GM23338 (cell line): ENCODE measurements at regions not wholly inside any gene's neighbourhood (a gene's known extent, or its start where the extent isn't known, plus 50 kb on each side); places are given as distances from the start of the nearest gene placed in this dataset.

ENCODE experiments used
- ATAC-seq: fragments of 200-7000 bp; cut with Tn5 transposase; 3 replicates; pipeline ENCODE4 v1.9.1; 2020
- DNase-seq: peaks from one replicate; pipeline ENCODE4 v3.0.0-alpha.2; 2015; ENCODE audit warnings: low spot score
- H2AFZ ChIP-seq: fragments of 200-600 bp; sonication (generic); 2 replicates; pipeline ENCODE4 v1.8.0; 2016; ENCODE audit warnings: antibody characterized with exemption, mild to moderate bottlenecking, moderate library complexity
- H3F3A ChIP-seq: fragments of 200-600 bp; sonication (generic); replicated peaks from 2 replicates; pipeline ENCODE4 v1.8.0; 2017; ENCODE audit warnings: antibody characterized with exemption, mixed run types, low read depth
- H3K27ac ChIP-seq: fragments of 200-600 bp; sonication (generic); 2 replicates; pipeline ENCODE4 v1.6.1; 2016; ENCODE audit warnings: low read depth
- H3K27me3 ChIP-seq: fragments of 200-600 bp; sonication (generic); 2 replicates; pipeline ENCODE4 v1.8.0; 2016; ENCODE audit warnings: mild to moderate bottlenecking, mixed run types, moderate library complexity; ENCODE audit not compliant: insufficient read depth
- H3K36me3 ChIP-seq: fragments of 200-600 bp; sonication (generic); 2 replicates; pipeline ENCODE4 v1.8.0; 2016; ENCODE audit warnings: mild to moderate bottlenecking; ENCODE audit not compliant: insufficient read depth
- H3K4me1 ChIP-seq: fragments of 200-600 bp; sonication (generic); 2 replicates; pipeline ENCODE4 v1.8.0; 2016; ENCODE audit warnings: mild to moderate bottlenecking, moderate library complexity; ENCODE audit not compliant: insufficient read depth
- H3K4me2 ChIP-seq: fragments of 200-600 bp; sonication (generic); 2 replicates; pipeline ENCODE4 v1.7.1; 2017; ENCODE audit warnings: mixed run types
- H3K4me3 ChIP-seq: fragments of 200-600 bp; sonication (generic); 2 replicates; pipeline ENCODE4 v1.6.1; 2016; ENCODE audit warnings: mixed run types
- H3K79me2 ChIP-seq: fragments of 200-600 bp; sonication (generic); replicated peaks from 2 replicates; pipeline ENCODE4 v1.8.0; 2017; ENCODE audit warnings: mild to moderate bottlenecking; ENCODE audit not compliant: insufficient read depth
- H3K9me2 ChIP-seq: fragments of 200-600 bp; sonication (generic); 2 replicates; pipeline ENCODE4 v1.8.0; 2017; ENCODE audit not compliant: insufficient read depth
- H4K20me1 ChIP-seq: fragments of 200-600 bp; sonication (generic); replicated peaks from 2 replicates; pipeline ENCODE4 v1.8.0; 2017; ENCODE audit warnings: mild to moderate bottlenecking; ENCODE audit not compliant: insufficient read depth
- H3K27ac Mint-ChIP-seq: 2 replicates; pipeline ENCODE4 v1.8.0; 2020; ENCODE audit warnings: inconsistent platforms, mild to moderate bottlenecking, moderate library complexity, mixed read lengths
- H3K27me3 Mint-ChIP-seq: 3 replicates; pipeline ENCODE4 v1.8.0; 2022; ENCODE audit warnings: low read depth, mild to moderate bottlenecking, moderate library complexity, mixed read lengths, inconsistent platforms; ENCODE audit not compliant: insufficient read depth, poor library complexity
- H3K36me3 Mint-ChIP-seq: 3 replicates; pipeline ENCODE4 v1.8.0; 2021; ENCODE audit warnings: low read depth, mild to moderate bottlenecking, inconsistent platforms, moderate library complexity, mixed read lengths
- H3K4me1 Mint-ChIP-seq: 3 replicates; pipeline ENCODE4 v1.8.0; 2020; ENCODE audit warnings: mild to moderate bottlenecking, inconsistent platforms, mixed read lengths
- H3K4me3 Mint-ChIP-seq: 3 replicates; pipeline ENCODE4 v1.8.0; 2021; ENCODE audit warnings: moderate library complexity, mild to moderate bottlenecking, inconsistent platforms, mixed read lengths
- H3K9me3 Mint-ChIP-seq: 3 replicates; pipeline ENCODE4 v1.8.0; 2020; ENCODE audit warnings: moderate library complexity, mild to moderate bottlenecking, inconsistent platforms, mixed read lengths
- CREB1 ChIP-seq: fragments of 250-450 bp; sonication (Bioruptor Pico); IDR thresholded peaks from 2 replicates; pipeline ENCODE4 v1.5.0; 2020; ENCODE audit warnings: low read depth, mild to moderate bottlenecking, moderate library complexity
- CTCF ChIP-seq, 2 experiments: fragments of 200-600 bp in 1 of 2; sonication (generic) in 1 of 2; conservative IDR thresholded peaks; 2 replicates each; pipeline versions ENCODE4 v1.5.1 to v1.6.1; 2016 to 2017; ENCODE audit warnings: antibody characterized with exemption in 2 of 2, low read depth in 2 of 2, mild to moderate bottlenecking in 2 of 2, moderate library complexity in 1 of 2
- EZH2 ChIP-seq: fragments of 200-600 bp; sonication (generic); IDR thresholded peaks from one replicate; pipeline ENCODE4 v1.8.0; 2017; ENCODE audit warnings: antibody characterized with exemption, mild to moderate bottlenecking, low read depth; ENCODE audit not compliant: unreplicated experiment
- EZH2phosphoT487 ChIP-seq: fragments of 200-600 bp; sonication (generic); IDR thresholded peaks from one replicate; pipeline ENCODE4 v1.8.1; 2018; ENCODE audit warnings: antibody characterized with exemption; ENCODE audit not compliant: unreplicated experiment
- JUNB ChIP-seq: IDR thresholded peaks from one replicate; pipeline ENCODE4 v1.6.1; 2016; ENCODE audit warnings: antibody characterized with exemption; ENCODE audit not compliant: unreplicated experiment
- NANOG ChIP-seq: IDR thresholded peaks from 2 replicates; pipeline ENCODE4 v1.6.1; 2016; ENCODE audit warnings: antibody characterized with exemption, borderline replicate concordance
- POLR2AphosphoS5 ChIP-seq: IDR thresholded peaks from 2 replicates; pipeline ENCODE4 v1.6.1; 2016; ENCODE audit warnings: antibody characterized with exemption, low read depth
- STAT1 ChIP-seq: IDR thresholded peaks from one replicate; pipeline ENCODE4 v1.6.1; 2016; ENCODE audit warnings: antibody characterized with exemption; ENCODE audit not compliant: unreplicated experiment
- ZNF114 ChIP-seq: fragments of 250-450 bp; sonication (Bioruptor Pico); IDR thresholded peaks from 2 replicates; pipeline ENCODE4 v1.5.0; 2020; ENCODE audit warnings: mild to moderate bottlenecking, moderate library complexity
- ZNF331 ChIP-seq: fragments of 250-450 bp; sonication (Bioruptor Pico); IDR thresholded peaks from 2 replicates; pipeline ENCODE4 v1.5.0; 2020; ENCODE audit warnings: low read depth, mild to moderate bottlenecking, moderate library complexity
- TF ChIP-seq, protein P1 (sequence below): fragments of 250-450 bp; sonication (Bioruptor Pico); IDR thresholded peaks from 2 replicates; pipeline ENCODE4 v1.5.0; 2020; ENCODE audit warnings: mild to moderate bottlenecking, moderate library complexity
- TF ChIP-seq, protein P2 (sequence below): IDR thresholded peaks from 2 replicates; pipeline ENCODE4 v1.6.1; 2016; ENCODE audit warnings: antibody characterized with exemption

DNA sequence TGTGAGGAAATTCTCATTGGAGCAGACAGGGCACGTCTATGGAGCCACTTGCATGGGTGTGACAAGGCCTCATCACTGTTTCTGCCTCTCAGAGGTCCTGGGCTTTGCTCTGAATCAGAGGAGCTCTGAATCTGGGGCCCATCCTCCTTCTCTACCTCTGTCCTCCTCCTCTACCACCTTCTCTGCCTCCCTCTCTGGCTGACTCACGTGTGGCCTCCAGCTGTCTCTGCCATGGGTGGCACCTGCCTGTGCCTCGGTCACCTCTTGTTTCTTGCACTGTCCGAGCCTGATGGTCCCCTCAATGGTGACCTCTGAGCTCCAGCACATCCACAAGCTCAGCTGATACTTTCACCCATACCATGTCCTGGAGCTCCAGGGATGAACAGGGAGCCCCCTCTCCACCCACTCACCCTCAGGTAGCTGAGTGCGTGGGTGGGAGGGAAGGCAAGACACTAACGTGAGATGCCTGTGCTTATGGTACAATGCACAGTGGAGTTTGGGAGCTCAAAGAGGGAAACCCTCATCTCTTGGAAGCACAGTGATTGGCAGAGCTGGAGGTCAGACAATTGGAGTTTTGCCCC is 116.4 kb upstream of the CRHR1 start (continued):
- TF ChIP-seq STAT1 (no peak), POLR2AphosphoS5 (no peak), CREB1 (CRISPR knock-in tag) (no peak), NANOG (no peak)

DNA sequence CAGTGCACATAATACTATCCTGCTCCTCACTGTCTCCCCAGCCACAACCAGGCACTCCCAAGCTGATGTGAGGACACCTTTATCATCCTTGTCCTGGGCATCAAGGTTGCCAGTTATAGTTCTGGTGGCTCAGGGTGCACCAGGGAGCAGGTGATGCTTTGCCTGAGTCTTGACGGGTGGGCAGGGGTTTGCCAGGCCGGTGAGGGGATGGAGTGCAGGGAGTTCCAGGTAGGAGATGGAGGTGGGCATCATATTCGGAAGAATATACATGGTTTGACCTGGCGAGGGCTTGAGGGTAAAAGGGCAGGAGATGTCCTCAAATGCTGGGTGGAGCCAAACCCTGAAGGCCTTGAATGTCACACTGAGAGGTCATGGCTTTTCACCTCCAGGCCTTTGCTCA is 115.8 kb upstream of the CRHR1 start:
- no peak overlapping the region for H2AFZ ChIP-seq
- Mint-ChIP-seq H3K27ac (no peak overlapping the region), H3K4me3 (no peak overlapping the region), H3K36me3 (no peaks in the 10 kb centered on the region), H3K4me1 (no peaks in the 10 kb centered on the region), H3K27me3 (peaks cover 4% of the 10 kb centered on the region), H3K9me3 (no peaks in the 10 kb centered on the region)
- ATAC-seq (no peak), DNase-seq (no peak)
- H3K27me3 ChIP-seq = no peaks in the 10 kb centered on the region
- TF ChIP-seq EZH2 (no peak), CTCF (conservative IDR thresholded peaks at IDR 0.05; ENCODE audit: low read depth in 2 of 2) (no peak)
- no peaks in the 10 kb centered on the region for H3K79me2 ChIP-seq
- no peak overlapping the region for H3K27ac ChIP-seq
- no peak overlapping the region for H3K4me2 ChIP-seq
- no peaks in the 10 kb centered on the region for H3K9me2 ChIP-seq
- H3K4me1 ChIP-seq = no peaks in the 10 kb centered on the region
- no peaks in the 10 kb centered on the region for H3F3A ChIP-seq
- no peaks in the 10 kb centered on the region for H4K20me1 ChIP-seq
- no peaks in the 10 kb centered on the region for H3K36me3 ChIP-seq
- no peak overlapping the region for H3K4me3 ChIP-seq

- Histone ChIP-seq H3K4me1 (no peaks in the 10 kb centered on the region), H3K4me2 (no peak overlapping the region), H3K9me2 (no peaks in the 10 kb centered on the region), H4K20me1 (no peaks in the 10 kb centered on the region), H3F3A (no peaks in the 10 kb centered on the region), H2AFZ (no peak overlapping the region), H3K36me3 (no peaks in the 10 kb centered on the region), H3K27ac (no peak overlapping the region), H3K4me3 (no peak overlapping the region), H3K79me2 (no peaks in the 10 kb centered on the region), H3K27me3 (no peaks in the 10 kb centered on the region)
- no peaks in the 10 kb centered on the region for H3K4me1 Mint-ChIP-seq
- H3K27ac Mint-ChIP-seq = no peak overlapping the region
- H3K9me3 Mint-ChIP-seq = no peaks in the 10 kb centered on the region
- peak; percentile 25 for DNase-seq
- H3K4me3 Mint-ChIP-seq = no peak overlapping the region
- ATAC-seq = peak; percentile 29; the same call in 1 of the 3 replicates
- H3K27me3 Mint-ChIP-seq = no peaks in the 10 kb centered on the region
- H3K36me3 Mint-ChIP-seq = no peaks in the 10 kb centered on the region
- TF ChIP-seq STAT1 (no peak), EZH2 (no peak), POLR2AphosphoS5 (no peak), NANOG (no peak), ZNF114 (CRISPR knock-in tag) (no peak), CREB1 (CRISPR knock-in tag) (no peak), ZNF331 (no peak), JUNB (no peak), EZH2phosphoT487 (no peak)
- TF ChIP-seq, protein P1, sequence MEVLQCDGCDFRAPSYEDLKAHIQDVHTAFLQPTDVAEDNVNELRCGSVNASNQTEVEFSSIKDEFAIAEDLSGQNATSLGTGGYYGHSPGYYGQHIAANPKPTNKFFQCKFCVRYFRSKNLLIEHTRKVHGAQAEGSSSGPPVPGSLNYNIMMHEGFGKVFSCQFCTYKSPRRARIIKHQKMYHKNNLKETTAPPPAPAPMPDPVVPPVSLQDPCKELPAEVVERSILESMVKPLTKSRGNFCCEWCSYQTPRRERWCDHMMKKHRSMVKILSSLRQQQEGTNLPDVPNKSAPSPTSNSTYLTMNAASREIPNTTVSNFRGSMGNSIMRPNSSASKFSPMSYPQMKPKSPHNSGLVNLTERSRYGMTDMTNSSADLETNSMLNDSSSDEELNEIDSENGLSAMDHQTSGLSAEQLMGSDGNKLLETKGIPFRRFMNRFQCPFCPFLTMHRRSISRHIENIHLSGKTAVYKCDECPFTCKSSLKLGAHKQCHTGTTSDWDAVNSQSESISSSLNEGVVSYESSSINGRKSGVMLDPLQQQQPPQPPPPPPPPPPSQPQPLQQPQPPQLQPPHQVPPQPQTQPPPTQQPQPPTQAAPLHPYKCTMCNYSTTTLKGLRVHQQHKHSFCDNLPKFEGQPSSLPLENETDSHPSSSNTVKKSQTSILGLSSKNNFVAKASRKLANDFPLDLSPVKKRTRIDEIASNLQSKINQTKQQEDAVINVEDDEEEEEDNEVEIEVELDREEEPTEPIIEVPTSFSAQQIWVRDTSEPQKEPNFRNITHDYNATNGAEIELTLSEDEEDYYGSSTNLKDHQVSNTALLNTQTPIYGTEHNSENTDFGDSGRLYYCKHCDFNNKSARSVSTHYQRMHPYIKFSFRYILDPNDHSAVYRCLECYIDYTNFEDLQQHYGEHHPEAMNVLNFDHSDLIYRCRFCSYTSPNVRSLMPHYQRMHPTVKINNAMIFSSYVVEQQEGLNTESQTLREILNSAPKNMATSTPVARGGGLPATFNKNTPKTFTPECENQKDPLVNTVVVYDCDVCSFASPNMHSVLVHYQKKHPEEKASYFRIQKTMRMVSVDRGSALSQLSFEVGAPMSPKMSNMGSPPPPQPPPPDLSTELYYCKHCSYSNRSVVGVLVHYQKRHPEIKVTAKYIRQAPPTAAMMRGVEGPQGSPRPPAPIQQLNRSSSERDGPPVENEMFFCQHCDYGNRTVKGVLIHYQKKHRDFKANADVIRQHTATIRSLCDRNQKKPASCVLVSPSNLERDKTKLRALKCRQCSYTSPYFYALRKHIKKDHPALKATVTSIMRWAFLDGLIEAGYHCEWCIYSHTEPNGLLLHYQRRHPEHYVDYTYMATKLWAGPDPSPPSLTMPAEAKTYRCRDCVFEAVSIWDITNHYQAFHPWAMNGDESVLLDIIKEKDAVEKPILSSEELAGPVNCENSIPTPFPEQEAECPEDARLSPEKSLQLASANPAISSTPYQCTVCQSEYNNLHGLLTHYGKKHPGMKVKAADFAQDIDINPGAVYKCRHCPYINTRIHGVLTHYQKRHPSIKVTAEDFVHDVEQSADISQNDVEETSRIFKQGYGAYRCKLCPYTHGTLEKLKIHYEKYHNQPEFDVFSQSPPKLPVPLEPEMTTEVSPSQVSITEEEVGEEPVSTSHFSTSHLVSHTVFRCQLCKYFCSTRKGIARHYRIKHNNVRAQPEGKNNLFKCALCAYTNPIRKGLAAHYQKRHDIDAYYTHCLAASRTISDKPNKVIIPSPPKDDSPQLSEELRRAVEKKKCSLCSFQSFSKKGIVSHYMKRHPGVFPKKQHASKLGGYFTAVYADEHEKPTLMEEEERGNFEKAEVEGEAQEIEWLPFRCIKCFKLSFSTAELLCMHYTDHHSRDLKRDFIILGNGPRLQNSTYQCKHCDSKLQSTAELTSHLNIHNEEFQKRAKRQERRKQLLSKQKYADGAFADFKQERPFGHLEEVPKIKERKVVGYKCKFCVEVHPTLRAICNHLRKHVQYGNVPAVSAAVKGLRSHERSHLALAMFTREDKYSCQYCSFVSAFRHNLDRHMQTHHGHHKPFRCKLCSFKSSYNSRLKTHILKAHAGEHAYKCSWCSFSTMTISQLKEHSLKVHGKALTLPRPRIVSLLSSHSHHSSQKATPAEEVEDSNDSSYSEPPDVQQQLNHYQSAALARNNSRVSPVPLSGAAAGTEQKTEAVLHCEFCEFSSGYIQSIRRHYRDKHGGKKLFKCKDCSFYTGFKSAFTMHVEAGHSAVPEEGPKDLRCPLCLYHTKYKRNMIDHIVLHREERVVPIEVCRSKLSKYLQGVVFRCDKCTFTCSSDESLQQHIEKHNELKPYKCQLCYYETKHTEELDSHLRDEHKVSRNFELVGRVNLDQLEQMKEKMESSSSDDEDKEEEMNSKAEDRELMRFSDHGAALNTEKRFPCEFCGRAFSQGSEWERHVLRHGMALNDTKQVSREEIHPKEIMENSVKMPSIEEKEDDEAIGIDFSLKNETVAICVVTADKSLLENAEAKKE (CRISPR knock-in tag) = no peak
- TF ChIP-seq, protein P2, sequence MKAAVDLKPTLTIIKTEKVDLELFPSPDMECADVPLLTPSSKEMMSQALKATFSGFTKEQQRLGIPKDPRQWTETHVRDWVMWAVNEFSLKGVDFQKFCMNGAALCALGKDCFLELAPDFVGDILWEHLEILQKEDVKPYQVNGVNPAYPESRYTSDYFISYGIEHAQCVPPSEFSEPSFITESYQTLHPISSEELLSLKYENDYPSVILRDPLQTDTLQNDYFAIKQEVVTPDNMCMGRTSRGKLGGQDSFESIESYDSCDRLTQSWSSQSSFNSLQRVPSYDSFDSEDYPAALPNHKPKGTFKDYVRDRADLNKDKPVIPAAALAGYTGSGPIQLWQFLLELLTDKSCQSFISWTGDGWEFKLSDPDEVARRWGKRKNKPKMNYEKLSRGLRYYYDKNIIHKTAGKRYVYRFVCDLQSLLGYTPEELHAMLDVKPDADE = no peak
Observed at GRCh38 chr17:45672301-45672700, 111.8 kb upstream of the CRHR1 start.
